PC-9 (cell line): ENCODE measurements at regions not wholly inside any gene's neighbourhood (a gene's known extent, or its start where the extent isn't known, plus 50 kb on each side); places are given as distances from the start of the nearest gene placed in this dataset.

Experiments used
- BruUV-seq: library from RNA; stranded (reverse); fragments of 400-500 nt; replicated peaks from 2 replicates; lab custom pipeline; 2021; lab: Mats Ljungman, UMichigan
- CTCF ChIA-PET: fragments of 300-600 bp; sonication (Branson Sonifier 250); formaldehyde crosslinking; loops from one replicate; lab custom pipeline; 2022; ENCODE audit warnings: antibody characterized with exemption; lab: Charles Lee
- POLR2A ChIA-PET: fragments of 300-600 bp; sonication (Branson Sonifier 250); formaldehyde crosslinking; loops from one replicate; lab custom pipeline; 2022; ENCODE audit warnings: antibody characterized with exemption; ENCODE audit not compliant: unreplicated experiment; lab: Charles Lee
- DNase-seq, 2 experiments: peaks; one replicate each; pipeline versions ENCODE4 v3.0.0 to v3.0.0-alpha.2; 2015 to 2022; ENCODE audit warnings: mixed read lengths in 1 of 2
- H2AFZ ChIP-seq: fragments of 200-600 bp; sonication (generic); 2 replicates; pipeline ENCODE4 v1.8.1; 2017; ENCODE audit warnings: antibody characterized with exemption
- H3F3A ChIP-seq: fragments of 200-600 bp; sonication (generic); 2 replicates; pipeline ENCODE4 v1.8.1; 2017; ENCODE audit warnings: antibody characterized with exemption, mild to moderate bottlenecking, low read depth; ENCODE audit not compliant: insufficient read depth
- H3K27ac ChIP-seq: fragments of 200-600 bp; sonication (generic); 2 replicates; pipeline ENCODE4 v1.6.1; 2016; ENCODE audit warnings: mixed run types
- H3K27me3 ChIP-seq: fragments of 200-600 bp; sonication (generic); 2 replicates; pipeline ENCODE4 v1.6.1; 2016; ENCODE audit warnings: low read depth, mixed run types; ENCODE audit not compliant: insufficient read depth
- H3K36me3 ChIP-seq: fragments of 200-600 bp; sonication (generic); 2 replicates; pipeline ENCODE4 v1.6.1; 2016; ENCODE audit warnings: low read depth, mixed run types
- H3K4me1 ChIP-seq: fragments of 200-600 bp; sonication (generic); replicated peaks from 2 replicates; pipeline ENCODE4 v1.6.1; 2016; ENCODE audit warnings: mixed run types; ENCODE audit not compliant: insufficient read depth
- H3K4me2 ChIP-seq: fragments of 200-600 bp; sonication (generic); 2 replicates; pipeline ENCODE4 v1.6.1; 2017; ENCODE audit warnings: mixed run types
- H3K4me3 ChIP-seq: fragments of 200-600 bp; sonication (generic); 2 replicates; pipeline ENCODE4 v1.6.1; 2016; ENCODE audit warnings: mixed run types
- H3K79me2 ChIP-seq: fragments of 200-600 bp; sonication (generic); 2 replicates; pipeline ENCODE4 v1.6.1; 2017; ENCODE audit warnings: low read depth, mixed run types
- H3K9me2 ChIP-seq: fragments of 200-600 bp; sonication (generic); 2 replicates; pipeline ENCODE4 v1.8.1; 2017; ENCODE audit warnings: mild to moderate bottlenecking; ENCODE audit not compliant: insufficient read depth
- H3K9me3 ChIP-seq: fragments of 200-600 bp; sonication (generic); 2 replicates; pipeline ENCODE4 v1.8.1; 2016; ENCODE audit warnings: low read depth; ENCODE audit not compliant: insufficient read depth
- H4K20me1 ChIP-seq: fragments of 200-600 bp; sonication (generic); 2 replicates; pipeline ENCODE4 v1.8.1; 2017; ENCODE audit not compliant: insufficient read depth
- EZH2 ChIP-seq: fragments of 200-600 bp; sonication (generic); IDR thresholded peaks from 2 replicates; pipeline ENCODE4 v1.8.0; 2017; ENCODE audit warnings: antibody characterized with exemption, low read depth
- intact Hi-C: fragments of 100-400 bp; cut with micrococcal nuclease; formaldehyde crosslinking; loops from one replicate; pipeline ENCODE4 v1.10.0; 2022; ENCODE audit not compliant: unreplicated experiment
- TF ChIP-seq, protein P1 (sequence below): fragments of 200-600 bp; sonication (generic); conservative IDR thresholded peaks from 2 replicates; pipeline ENCODE4 v1.6.1; 2017; ENCODE audit warnings: mixed run types, antibody characterized with exemption, mild to moderate bottlenecking, moderate library complexity

DNA sequence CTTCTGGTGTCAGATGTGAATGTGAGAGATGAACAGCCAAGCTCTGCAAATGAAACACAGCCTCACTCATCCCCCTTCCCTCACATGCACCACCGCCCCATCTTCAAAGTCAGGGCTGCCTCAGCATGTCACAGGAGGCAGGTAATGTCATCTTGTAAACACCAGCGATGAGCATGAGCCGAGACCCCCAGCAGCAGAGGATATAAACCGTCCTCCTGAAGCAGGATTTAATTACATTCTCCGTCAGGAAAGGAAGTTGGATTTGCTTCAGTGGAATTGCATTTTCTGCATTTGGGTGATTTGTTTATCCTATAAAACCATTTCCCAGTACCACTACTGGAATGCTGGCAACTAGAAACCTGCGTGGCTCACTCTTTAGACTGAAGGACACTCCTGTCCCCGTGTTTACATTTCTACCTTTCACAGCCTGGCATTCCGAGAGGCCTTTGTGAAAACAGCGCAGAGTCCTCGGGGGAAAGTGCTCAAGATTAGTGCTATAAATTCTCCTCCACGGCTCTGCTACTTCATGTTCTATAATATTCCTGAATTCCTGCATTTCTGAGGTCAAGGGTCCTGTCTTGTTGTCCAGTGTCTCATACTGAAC, 619.2 kb downstream of the IRS1 start:
- Histone ChIP-seq H3K9me3 (peaks cover 47% of the 10 kb centered on the region), H3K27ac (no peak overlapping the region), H3K4me1 (peaks cover 7% of the 10 kb centered on the region), H3K4me2 (no peak overlapping the region), H3K9me2 (no peaks in the 10 kb centered on the region), H3K36me3 (no peaks in the 10 kb centered on the region), H3F3A (no peaks in the 10 kb centered on the region), H2AFZ (no peak overlapping the region), H3K27me3 (no peaks in the 10 kb centered on the region), H4K20me1 (no peaks in the 10 kb centered on the region), H3K79me2 (no peaks in the 10 kb centered on the region), H3K4me3 (no peak overlapping the region)
- no TSS peak for BruUV-seq
- TF ChIP-seq EZH2 = no peak
- TF ChIP-seq, protein P1, sequence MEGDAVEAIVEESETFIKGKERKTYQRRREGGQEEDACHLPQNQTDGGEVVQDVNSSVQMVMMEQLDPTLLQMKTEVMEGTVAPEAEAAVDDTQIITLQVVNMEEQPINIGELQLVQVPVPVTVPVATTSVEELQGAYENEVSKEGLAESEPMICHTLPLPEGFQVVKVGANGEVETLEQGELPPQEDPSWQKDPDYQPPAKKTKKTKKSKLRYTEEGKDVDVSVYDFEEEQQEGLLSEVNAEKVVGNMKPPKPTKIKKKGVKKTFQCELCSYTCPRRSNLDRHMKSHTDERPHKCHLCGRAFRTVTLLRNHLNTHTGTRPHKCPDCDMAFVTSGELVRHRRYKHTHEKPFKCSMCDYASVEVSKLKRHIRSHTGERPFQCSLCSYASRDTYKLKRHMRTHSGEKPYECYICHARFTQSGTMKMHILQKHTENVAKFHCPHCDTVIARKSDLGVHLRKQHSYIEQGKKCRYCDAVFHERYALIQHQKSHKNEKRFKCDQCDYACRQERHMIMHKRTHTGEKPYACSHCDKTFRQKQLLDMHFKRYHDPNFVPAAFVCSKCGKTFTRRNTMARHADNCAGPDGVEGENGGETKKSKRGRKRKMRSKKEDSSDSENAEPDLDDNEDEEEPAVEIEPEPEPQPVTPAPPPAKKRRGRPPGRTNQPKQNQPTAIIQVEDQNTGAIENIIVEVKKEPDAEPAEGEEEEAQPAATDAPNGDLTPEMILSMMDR = no peak
- CTCF ChIA-PET = no interaction called here
- POLR2A ChIA-PET = no interaction called here
- DNase-seq = no peak
- intact Hi-C loops = no loop called here

DNA sequence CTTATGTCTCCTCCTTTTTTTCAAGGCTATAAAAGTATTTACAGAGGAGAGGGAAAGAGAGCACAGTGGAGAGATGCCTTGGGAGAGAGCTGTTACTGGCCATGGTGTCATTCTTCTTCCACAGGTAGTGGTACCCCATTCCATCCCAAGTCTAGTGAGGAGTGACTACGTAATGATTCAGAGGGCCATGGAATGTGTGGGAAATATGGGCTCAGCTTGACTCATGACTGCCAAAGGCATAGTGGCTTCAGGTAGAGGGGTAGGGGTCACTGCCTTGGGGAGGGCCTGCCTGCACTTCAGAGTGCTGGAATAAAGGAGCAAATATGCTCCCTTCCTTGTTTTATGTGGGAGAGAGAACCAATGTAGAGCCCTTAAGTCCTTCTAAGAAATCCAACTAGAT, 620.6 kb downstream of the IRS1 start:
- H3K4me3 ChIP-seq = no peak overlapping the region
- no TSS peak for BruUV-seq
- no peak overlapping the region for H2AFZ ChIP-seq
- H4K20me1 ChIP-seq = no peaks in the 10 kb centered on the region
- H3K4me1 ChIP-seq = no peaks in the 10 kb centered on the region
- ChIA-PET POLR2A (no interaction called here), CTCF (no interaction called here)
- no peak overlapping the region for H3K4me2 ChIP-seq
- no peak for DNase-seq
- H3K27me3 ChIP-seq = no peaks in the 10 kb centered on the region
- H3F3A ChIP-seq = no peaks in the 10 kb centered on the region
- H3K36me3 ChIP-seq = no peaks in the 10 kb centered on the region
- H3K27ac ChIP-seq = no peak overlapping the region
- intact Hi-C loops = no loop called here
- H3K9me2 ChIP-seq = no peaks in the 10 kb centered on the region
- no peaks in the 10 kb centered on the region for H3K79me2 ChIP-seq
- peaks cover 44% of the 10 kb centered on the region for H3K9me3 ChIP-seq
- TF ChIP-seq, protein P1 = no peak
- TF ChIP-seq EZH2 = no peak

DNA sequence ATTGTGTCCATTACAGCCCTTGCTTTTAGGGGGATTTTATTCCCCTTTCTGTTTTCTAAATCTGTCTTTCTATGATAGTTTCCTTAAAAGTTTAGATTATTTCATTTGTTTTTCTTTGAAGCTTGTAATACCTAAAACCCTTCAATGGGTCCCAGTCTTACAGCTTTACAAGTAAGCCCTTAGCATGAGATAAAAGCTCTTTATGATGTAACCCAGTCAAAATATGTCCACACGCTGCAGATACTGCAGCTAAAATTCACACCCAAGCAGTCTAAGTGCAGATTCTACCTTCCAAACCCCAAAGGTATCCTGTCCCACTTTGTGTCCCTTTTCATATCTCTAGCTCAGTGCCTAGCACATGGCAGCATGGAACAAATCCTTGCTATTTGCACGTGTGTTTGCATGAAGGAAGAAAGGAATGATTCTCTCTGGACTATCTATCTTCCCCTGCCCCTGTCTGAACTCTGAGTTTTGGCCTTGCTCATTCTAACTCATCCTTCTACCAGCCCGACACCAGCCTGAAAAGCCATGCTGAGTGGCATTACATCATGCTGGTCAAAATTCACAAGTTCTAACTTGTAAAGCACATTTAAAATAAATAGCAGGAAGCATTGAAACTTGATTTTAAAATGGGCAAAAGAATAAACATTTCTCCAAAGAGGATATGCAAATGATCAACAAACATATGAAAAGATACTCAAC, 623.2 kb downstream of the IRS1 start:
- H4K20me1 ChIP-seq = no peaks in the 10 kb centered on the region
- TF ChIP-seq, protein P1 = no peak
- TF ChIP-seq EZH2 = no peak
- H3K4me1 ChIP-seq = no peaks in the 10 kb centered on the region
- no TSS peak for BruUV-seq
- no peak overlapping the region for H2AFZ ChIP-seq
- H3K9me2 ChIP-seq = no peaks in the 10 kb centered on the region
- H3K27ac ChIP-seq = no peak overlapping the region
- H3K9me3 ChIP-seq = peaks cover 41% of the 10 kb centered on the region
- ChIA-PET CTCF (no interaction called here), POLR2A (no interaction called here)
- no peak overlapping the region for H3K4me2 ChIP-seq
- no peaks in the 10 kb centered on the region for H3K79me2 ChIP-seq
- no peaks in the 10 kb centered on the region for H3K27me3 ChIP-seq
- no peak for DNase-seq
- H3K36me3 ChIP-seq = no peaks in the 10 kb centered on the region
- intact Hi-C loops = no loop called here
- no peak overlapping the region for H3K4me3 ChIP-seq
- H3F3A ChIP-seq = no peaks in the 10 kb centered on the region
